ENCODE measurements at regions not wholly inside any gene's neighbourhood (a gene's known extent, or its start where the extent isn't known, plus 50 kb on each side); places are given as distances from the start of the nearest gene placed in this dataset.

DNA sequence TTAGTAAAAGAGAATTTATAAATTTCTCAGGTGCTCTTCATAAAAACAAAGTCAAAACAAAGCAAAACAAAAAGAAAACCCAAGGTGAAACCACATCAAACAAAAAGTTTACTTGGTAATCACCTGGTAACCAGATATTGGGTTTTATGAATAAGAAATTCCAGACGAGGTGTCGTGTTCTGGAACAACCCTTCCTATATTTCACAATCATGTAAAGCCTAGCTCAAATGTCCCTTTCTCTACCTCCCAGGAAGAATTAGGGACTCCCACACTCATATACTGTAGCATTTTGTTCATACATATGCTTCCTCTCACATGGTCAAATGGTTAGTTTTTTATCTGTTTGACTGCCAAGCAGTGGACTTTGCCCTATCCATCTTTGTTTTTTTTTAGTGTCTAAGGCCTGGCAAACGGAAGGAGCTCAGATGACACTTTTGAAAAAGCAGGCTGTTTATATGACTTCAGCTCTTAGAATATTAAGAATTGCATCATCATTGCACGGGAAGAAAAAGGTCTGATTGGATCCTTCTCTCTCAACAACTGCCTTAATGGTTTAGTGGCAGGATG, 326.7 kb upstream of the TBL1XR1 start (continued):
- TF ChIP-seq GABPA (IDR thresholded peaks at IDR 0.05; ENCODE audit: low read depth, low read length): no peak
- TF ChIP-seq GABPA (CRISPR knock-in tag; IDR thresholded peaks at IDR 0.05; ENCODE audit: low read depth): peak; percentile 59
- TF ChIP-seq FOXP1 (IDR thresholded peaks at IDR 0.05): no peak
- peak; percentile 49 for TF ChIP-seq FOXP1 (CRISPR knock-in tag; IDR thresholded peaks at IDR 0.05)
- TF ChIP-seq, protein P1, sequence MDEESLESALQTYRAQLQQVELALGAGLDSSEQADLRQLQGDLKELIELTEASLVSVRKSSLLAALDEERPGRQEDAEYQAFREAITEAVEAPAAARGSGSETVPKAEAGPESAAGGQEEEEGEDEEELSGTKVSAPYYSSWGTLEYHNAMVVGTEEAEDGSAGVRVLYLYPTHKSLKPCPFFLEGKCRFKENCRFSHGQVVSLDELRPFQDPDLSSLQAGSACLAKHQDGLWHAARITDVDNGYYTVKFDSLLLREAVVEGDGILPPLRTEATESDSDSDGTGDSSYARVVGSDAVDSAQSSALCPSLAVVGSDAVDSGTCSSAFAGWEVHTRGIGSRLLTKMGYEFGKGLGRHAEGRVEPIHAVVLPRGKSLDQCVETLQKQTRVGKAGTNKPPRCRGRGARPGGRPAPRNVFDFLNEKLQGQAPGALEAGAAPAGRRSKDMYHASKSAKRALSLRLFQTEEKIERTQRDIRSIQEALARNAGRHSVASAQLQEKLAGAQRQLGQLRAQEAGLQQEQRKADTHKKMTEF (CRISPR knock-in tag; IDR thresholded peaks at IDR 0.05): peak; percentile 80
- peak; percentile 50; the same call in 1 of the 2 replicates for TF ChIP-seq HDAC1 (CRISPR knock-in tag; IDR thresholded peaks at IDR 0.05)
- no peak for TF ChIP-seq FUBP1 (CRISPR knock-in tag; IDR thresholded peaks at IDR 0.05; ENCODE audit: borderline replicate concordance)
- TF ChIP-seq ARNTL (CRISPR knock-in tag; IDR thresholded peaks at IDR 0.05): peak; percentile 50; the same call in 1 of the 2 replicates
- TF ChIP-seq ZBTB21 (CRISPR knock-in tag; IDR thresholded peaks at IDR 0.05): peak; percentile 81; the same call in 1 of the 2 replicates
- TF ChIP-seq ZBTB7B (CRISPR knock-in tag; IDR thresholded peaks at IDR 0.05): 0 out of 2 replicates have a peak, but pooled peaks have one; percentile 23
- no peak for TF ChIP-seq NR2F6 (IDR thresholded peaks at IDR 0.05)
- TF ChIP-seq NR2F6 (CRISPR knock-in tag; IDR thresholded peaks at IDR 0.05): 0 out of 2 replicates have a peak, but pooled peaks have one; percentile 40
- peak; percentile 79 for TF ChIP-seq HNF4G (IDR thresholded peaks at IDR 0.05; ENCODE audit: borderline replicate concordance, low read depth, low read length)
- peak; percentile 71; the same call in 1 of the 2 replicates for TF ChIP-seq HNF4G (CRISPR knock-in tag; IDR thresholded peaks at IDR 0.05; ENCODE audit: borderline replicate concordance, low read depth)
- no peak for TF ChIP-seq ZNF737 (CRISPR knock-in tag; IDR thresholded peaks at IDR 0.05; ENCODE audit: borderline replicate concordance)
- TF ChIP-seq RFXAP (CRISPR knock-in tag; IDR thresholded peaks at IDR 0.05; ENCODE audit: borderline replicate concordance): no peak
- TF ChIP-seq ZFY (CRISPR knock-in tag; IDR thresholded peaks at IDR 0.05): 0 out of 2 replicates have a peak, but pooled peaks have one; percentile 34
- no peak for TF ChIP-seq HNF1A (IDR thresholded peaks at IDR 0.05; ENCODE audit: low read depth)
- TF ChIP-seq HNF1A (CRISPR knock-in tag; IDR thresholded peaks at IDR 0.05; ENCODE audit: borderline replicate concordance): peak; percentile 33; the same call in 1 of the 2 replicates
- no peak for TF ChIP-seq ZBTB49 (CRISPR knock-in tag; IDR thresholded peaks at IDR 0.05; ENCODE audit: borderline replicate concordance)
